ENCODE measurements at regions not wholly inside any gene's neighbourhood (a gene's known extent, or its start where the extent isn't known, plus 50 kb on each side); places are given as distances from the start of the nearest gene placed in this dataset.

DNA sequence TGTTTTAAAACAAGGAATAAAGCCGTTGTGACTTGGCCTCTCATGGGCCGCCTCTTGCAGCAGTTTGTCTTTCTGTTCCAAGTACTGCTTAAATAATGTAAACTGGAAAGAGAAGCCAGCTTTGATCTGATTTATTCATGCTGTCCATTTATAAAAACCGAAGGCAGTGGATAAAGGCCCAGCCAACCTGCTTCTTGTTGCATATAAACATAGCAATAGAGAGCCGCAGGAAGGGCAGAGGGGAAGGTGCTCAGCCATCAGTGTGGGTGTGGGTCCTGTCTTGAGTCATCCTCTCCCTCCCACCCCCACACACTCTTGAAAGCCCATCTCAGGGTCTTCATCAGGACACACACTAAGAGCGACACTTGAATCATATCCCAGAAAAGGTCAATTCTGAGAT lies 187.9 kb upstream of the FAM9B start:
- TF ChIP-seq, protein P1, sequence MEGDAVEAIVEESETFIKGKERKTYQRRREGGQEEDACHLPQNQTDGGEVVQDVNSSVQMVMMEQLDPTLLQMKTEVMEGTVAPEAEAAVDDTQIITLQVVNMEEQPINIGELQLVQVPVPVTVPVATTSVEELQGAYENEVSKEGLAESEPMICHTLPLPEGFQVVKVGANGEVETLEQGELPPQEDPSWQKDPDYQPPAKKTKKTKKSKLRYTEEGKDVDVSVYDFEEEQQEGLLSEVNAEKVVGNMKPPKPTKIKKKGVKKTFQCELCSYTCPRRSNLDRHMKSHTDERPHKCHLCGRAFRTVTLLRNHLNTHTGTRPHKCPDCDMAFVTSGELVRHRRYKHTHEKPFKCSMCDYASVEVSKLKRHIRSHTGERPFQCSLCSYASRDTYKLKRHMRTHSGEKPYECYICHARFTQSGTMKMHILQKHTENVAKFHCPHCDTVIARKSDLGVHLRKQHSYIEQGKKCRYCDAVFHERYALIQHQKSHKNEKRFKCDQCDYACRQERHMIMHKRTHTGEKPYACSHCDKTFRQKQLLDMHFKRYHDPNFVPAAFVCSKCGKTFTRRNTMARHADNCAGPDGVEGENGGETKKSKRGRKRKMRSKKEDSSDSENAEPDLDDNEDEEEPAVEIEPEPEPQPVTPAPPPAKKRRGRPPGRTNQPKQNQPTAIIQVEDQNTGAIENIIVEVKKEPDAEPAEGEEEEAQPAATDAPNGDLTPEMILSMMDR (IDR thresholded peaks at IDR 0.05; ENCODE audit: insufficient read depth, low read length, poor library complexity, severe bottlenecking), result no peak
- no peak for TF ChIP-seq EZH2phosphoT487 (conservative IDR thresholded peaks at IDR 0.05; ENCODE audit: low read length)

All from SU-DHL-6 (cell line).